ENCODE measurements at regions not wholly inside any gene's neighbourhood (a gene's known extent, or its start where the extent isn't known, plus 50 kb on each side); places are given as distances from the start of the nearest gene placed in this dataset.

DNA sequence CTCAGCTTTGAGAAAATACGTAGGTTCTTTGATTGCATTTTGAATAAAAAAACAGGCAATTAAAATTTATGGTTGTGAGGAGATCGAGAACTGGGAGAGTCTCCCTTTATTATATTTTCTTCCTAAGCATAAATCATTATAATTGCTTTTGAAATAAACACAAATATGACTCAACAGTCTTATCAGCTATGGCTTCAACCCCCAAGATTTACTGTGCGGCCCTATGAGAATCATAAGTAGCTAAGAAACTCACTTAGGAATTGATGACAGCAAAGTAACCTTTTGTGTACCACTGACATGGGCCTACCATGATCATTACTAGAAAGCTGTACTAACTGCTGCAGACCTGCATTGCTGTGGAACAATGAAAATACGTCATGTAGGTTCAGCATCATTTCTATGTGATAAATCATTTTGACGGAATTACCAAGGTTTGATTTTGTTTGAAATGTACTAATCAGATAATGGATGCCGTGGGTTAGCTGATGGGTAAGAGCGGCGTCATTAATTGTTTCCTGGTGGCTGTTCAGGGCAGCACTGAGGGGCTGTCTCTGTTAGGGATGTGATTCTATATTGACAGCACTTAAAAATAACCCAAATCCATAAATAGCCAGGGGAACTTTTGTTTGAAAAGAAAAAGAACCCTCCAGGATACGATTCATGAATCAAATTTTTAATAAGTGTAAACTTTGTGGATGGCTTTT, 51.5 kb upstream of the GPRIN3 start:
- Histone ChIP-seq H3K27ac (no peak overlapping the region), H3K4me1 (replicated peaks) (no peaks in the 10 kb centered on the region), H3K27me3 (replicated peaks; ENCODE audit: insufficient read depth) (no peaks in the 10 kb centered on the region), H3K36me3 (no peaks in the 10 kb centered on the region), H3K4me3 (no peak overlapping the region), H3K9me3 (no peaks in the 10 kb centered on the region)
- TF ChIP-seq POLR2A (IDR thresholded peaks at IDR 0.05) (no peak), POLR2AphosphoS5 (IDR thresholded peaks at IDR 0.05) (no peak)
- TF ChIP-seq, protein P1, sequence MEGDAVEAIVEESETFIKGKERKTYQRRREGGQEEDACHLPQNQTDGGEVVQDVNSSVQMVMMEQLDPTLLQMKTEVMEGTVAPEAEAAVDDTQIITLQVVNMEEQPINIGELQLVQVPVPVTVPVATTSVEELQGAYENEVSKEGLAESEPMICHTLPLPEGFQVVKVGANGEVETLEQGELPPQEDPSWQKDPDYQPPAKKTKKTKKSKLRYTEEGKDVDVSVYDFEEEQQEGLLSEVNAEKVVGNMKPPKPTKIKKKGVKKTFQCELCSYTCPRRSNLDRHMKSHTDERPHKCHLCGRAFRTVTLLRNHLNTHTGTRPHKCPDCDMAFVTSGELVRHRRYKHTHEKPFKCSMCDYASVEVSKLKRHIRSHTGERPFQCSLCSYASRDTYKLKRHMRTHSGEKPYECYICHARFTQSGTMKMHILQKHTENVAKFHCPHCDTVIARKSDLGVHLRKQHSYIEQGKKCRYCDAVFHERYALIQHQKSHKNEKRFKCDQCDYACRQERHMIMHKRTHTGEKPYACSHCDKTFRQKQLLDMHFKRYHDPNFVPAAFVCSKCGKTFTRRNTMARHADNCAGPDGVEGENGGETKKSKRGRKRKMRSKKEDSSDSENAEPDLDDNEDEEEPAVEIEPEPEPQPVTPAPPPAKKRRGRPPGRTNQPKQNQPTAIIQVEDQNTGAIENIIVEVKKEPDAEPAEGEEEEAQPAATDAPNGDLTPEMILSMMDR (IDR thresholded peaks at IDR 0.05): no peak
- WGBS: 75% methylated on average over 9 of the region's 9 CpGs
- intact Hi-C loops (cut with DNase I): no loop called here
- DNase-seq (ENCODE audit: low spot score): no peak

GRCh38 chr4:89357787-89358186, 50.2 kb upstream of the GPRIN3 start:
- Histone ChIP-seq H3K4me1 (replicated peaks) (no peaks in the 10 kb centered on the region), H3K27ac (no peak overlapping the region), H3K9me3 (no peaks in the 10 kb centered on the region), H3K27me3 (replicated peaks; ENCODE audit: insufficient read depth) (no peaks in the 10 kb centered on the region), H3K36me3 (no peaks in the 10 kb centered on the region), H3K4me3 (no peak overlapping the region)
- TF ChIP-seq POLR2A (IDR thresholded peaks at IDR 0.05): no peak
- TF ChIP-seq, protein P1 (IDR thresholded peaks at IDR 0.05): no peak
- no peak for TF ChIP-seq POLR2AphosphoS5 (IDR thresholded peaks at IDR 0.05)
- no peak for DNase-seq (ENCODE audit: low spot score)
- intact Hi-C loops (cut with DNase I): no loop called here
- WGBS: 93% methylated on average over 3 of the region's 3 CpGs

Data from prostate gland (tissue), 2 donors.